Frontal cortex (tissue), 3 donors: ENCODE measurements at regions not wholly inside any gene's neighbourhood (a gene's known extent, or its start where the extent isn't known, plus 50 kb on each side); places are given as distances from the start of the nearest gene placed in this dataset.

Experiments
- DNase-seq, 2 donors: peaks; one replicate each; pipeline ENCODE4 v3.0.0; 2012; ENCODE audit warnings: low spot score in 2 of 2
- FAIRE-seq: peaks from 2 replicates; lab custom pipeline; 2012; peaks lifted over from hg19 to GRCh38; lab: Jason Lieb, UNC
- donor health status: control.
- donor health status: control.
- donor health status: control.

DNA sequence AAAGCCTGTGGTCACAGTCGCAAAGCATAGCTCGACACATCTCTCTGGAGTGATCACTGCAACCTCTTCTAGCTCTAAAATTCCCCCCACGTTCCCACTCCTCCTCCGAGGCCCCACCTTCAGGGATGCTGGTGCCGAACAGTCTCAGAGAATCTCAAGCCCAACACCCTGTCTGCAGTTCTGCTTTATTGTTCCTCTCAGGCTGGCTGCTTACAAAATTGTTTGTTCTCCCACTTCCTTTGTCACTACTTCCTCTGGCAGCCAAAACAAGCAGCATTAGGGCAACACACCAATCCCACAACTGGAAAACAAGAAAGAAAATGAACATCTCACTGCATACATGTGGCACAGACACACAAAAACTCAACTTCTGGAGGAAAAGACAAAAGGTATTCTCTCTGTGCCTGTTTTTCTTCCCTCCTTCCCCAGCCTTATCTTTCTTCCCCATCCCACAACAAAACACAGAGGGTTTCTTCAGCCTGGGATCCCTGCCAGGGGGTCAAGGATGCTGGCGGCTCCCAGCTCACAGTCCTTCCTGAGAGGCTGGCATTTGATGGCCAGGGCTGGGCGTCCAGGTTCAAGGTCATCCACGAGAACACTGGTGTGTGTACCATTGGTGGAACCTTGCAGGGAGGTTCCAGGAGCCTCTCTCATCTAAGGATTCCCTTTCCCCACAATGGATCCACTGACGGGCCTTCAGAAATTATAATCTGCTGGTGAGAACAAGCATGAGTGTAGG lies 108.4 kb downstream of the TMCO5A start:
- no peak for FAIRE-seq

DNA sequence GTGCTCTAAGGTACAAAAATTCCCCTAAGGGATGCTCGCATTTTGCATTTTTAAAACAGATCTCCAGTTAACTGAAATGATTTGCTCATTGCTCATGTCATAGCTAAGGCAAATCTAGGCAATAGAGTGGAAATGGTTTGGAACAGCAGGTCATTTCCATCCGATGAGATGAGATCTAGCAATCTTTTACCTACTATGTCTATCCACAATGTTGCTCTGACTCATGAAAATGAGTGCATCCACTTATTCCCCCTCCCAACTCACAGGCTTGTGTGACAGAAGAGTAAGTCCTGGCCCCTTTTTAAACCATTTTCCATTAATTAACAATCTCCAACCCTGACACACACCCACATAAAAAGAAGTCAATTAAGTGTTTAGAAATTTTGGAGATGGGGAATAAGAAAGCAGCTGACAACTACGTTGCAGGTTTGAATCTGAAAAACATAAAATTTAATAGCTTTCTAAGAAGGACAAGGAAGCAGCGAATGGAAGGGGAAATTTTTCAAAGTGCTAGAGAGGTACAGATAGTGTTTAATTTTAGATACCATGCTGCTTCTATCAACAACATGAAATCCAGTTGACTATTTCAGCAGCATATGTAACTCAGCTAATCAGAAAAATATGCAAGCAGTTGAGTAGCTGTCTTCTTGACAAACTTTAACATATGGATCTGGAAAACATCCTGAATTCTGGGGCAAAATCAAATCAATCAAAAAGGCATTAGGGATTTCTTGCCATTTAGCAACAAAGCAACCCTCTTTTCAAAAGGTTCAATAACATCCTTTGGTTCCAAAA lies 112.0 kb downstream of the TMCO5A start:
- DNase-seq: no peak
- FAIRE-seq: no peak

More for the DNA sequence above, 108.4 kb downstream of the TMCO5A start:
- DNase-seq: no peak

DNA sequence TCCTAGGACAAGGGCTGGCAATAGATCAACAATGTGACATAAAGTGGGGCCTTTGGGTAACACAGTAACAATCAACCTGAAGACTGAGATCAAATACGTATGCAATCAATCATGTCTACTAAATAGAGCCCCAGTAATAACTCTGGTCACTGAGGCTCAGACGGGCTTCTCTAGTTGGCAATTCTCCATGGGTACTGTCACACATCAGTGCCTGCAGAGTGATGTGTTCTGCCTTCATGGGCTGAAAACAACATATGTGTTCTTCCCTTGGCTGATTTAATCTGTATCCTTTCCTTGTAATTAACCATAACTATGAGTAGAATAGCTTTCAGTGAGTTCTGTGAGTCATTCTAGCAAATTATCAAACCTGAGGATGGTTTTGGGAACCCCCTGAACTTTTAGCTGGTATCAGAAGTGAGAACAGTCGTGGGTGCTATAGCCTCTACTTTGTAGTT lies 113.6 kb downstream of the TMCO5A start:
- FAIRE-seq (no peak), DNase-seq (no peak)

DNA sequence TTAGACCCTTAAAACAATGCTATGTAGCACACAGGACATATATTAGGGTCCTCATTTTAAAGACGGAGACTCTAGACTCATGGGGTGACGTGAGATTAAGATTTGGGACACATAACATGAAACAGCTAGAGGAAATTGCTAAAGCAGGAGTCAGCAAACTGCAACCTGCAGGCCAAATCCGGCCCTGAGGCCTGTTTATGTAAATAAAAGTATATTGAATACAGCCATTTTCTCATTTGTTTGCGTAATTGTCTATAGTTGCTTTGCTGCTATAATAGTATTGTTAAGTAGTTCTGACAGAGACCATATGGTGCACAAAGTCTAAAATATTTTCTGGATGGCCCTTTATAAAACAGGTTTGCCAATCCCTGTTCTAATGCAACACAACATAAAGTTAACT lies 115.5 kb downstream of the TMCO5A start:
- no peak for DNase-seq
- FAIRE-seq: no peak

DNA sequence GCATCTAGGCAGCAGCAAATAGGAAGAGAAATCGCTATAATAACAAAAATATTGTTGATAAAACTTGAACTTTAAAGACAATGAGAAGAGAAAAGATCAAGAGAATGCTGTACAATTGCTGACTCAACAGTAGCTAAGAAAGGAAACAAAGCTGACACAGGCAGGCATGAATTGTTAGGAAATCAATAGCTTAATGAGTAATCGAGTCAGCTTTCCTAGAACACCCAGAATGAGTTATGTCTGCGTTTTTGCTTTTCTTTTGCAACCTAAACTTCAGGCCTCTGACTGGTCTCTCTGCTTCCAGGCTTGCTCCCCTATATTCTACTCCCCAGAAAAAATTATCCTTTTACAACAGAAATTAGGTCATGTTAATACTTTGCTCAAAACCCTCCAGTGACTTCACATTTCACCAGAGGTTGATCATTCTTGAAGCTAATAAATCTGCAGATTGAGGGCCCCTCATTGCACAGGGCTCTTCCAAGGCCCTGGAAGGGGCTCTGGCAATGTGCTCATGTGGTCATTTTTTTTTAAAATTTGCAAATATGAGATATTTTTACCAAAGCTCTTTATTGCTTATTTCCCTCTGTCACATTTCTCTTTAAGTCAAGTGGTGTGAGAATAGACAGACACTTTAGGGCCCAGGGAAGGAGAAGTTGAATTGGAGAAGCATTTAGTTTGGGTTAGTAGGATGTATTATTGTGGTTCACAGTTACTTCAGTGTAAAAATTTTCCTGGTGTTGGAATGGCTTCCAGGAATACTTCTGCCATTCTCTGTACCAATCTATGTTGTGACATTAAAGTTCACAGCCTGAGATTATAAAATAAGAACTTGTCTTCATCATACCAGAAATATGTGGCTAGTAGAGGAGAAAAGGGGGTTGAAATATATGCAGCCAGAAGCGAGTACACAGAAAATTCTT lies 116.3 kb downstream of the TMCO5A start:
- DNase-seq (no peak), FAIRE-seq (no peak)

DNA sequence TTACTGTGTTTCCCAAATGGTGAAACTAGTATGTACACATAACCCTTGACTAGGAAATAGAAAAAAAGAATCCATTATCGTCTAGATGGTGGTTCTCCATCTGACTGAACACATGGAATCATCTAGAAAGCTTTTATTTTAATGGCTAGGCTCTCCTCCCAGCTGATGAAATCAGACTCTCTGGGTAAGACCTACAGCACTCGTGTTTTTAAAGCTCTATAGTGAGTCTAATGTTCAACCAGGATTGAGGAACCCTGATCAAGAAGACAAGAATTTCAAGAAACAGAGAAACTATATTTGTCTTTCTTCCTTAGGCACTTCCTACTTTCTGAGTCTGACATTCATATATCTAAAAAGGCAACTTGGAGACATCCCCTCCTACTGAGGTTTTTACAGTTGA lies 118.8 kb downstream of the TMCO5A start:
- FAIRE-seq (no peak), DNase-seq (no peak)

DNA sequence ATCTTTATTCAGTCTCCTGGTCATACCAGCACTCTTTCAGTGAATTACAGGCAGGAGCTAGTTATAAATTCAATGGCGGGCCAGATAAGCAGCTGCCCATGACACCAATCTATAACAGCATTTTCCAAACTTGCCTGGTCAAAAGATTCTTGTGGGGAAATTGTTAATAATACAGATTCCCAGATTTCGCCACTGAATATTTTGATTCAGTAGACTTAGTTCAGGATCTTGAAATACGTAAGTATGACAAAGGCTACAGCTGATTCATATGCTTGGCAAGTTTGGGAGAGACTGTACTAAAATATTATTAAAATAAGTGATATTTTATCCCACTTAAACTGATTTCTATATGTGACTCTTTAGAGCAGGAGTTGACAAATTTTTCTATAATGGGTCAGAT lies 119.3 kb downstream of the TMCO5A start:
- DNase-seq (no peak), FAIRE-seq (no peak)

DNA sequence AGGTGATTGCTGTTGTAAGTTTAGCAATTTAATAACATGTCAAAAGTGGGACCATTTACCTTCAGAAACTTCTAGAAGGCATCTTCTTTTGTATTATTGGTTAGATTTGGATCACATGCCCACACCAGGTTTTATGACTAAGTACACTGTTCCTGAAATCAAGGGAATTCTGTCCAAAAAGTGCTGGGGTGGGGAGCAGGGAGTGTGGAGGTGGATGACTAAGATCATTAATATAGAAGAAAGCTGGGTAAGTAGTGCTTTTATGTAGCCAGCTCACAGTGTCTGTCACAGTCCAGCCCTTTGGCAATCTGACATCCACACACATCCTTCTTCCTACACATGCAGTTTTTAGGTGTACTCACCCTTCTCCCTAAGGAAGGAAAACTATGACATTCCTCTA lies 120.0 kb downstream of the TMCO5A start:
- no peak for DNase-seq
- no peak for FAIRE-seq

DNA sequence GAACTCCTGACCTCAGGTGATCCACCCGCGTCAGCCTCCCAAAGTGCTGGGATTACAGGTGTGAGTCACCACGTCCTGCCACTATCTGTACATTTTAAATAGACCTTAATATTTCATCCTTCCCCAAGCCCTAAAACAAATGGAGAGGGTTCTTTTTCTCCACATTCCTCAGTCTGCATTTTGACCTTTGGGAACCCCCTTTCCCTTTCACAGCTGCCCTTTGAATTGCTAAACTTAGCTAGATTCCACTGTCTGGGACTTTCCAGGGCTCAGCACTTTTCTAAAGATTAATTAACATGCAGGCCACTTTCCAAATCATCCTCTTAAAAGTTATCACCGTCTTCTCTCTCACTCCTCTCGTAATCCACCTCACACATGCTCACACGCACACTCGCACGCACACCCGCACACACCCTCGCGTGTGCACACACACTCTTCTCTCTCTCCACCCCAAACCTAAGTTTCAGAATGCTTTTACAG lies 124.2 kb downstream of the TMCO5A start:
- FAIRE-seq: no peak
- no peak for DNase-seq

DNA sequence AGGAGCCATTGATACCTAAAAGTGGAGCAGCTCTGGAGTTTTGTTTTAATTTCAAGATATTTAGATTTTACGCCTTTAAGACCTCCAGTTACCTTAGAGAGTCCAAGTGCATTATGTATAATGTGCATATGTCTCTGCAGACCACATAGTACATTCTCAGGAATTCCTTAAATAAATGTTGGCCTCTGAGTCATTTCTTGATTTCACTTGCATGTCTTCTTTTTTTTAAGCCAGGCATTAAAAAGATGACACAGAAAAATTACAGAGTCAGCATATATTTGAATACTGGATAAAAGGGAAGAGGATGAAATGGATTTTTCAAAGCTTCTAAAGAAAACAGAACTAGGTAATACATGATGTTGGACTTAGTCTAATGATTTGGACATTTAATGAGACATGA lies 125.2 kb downstream of the TMCO5A start:
- DNase-seq: no peak
- FAIRE-seq: no peak

DNA sequence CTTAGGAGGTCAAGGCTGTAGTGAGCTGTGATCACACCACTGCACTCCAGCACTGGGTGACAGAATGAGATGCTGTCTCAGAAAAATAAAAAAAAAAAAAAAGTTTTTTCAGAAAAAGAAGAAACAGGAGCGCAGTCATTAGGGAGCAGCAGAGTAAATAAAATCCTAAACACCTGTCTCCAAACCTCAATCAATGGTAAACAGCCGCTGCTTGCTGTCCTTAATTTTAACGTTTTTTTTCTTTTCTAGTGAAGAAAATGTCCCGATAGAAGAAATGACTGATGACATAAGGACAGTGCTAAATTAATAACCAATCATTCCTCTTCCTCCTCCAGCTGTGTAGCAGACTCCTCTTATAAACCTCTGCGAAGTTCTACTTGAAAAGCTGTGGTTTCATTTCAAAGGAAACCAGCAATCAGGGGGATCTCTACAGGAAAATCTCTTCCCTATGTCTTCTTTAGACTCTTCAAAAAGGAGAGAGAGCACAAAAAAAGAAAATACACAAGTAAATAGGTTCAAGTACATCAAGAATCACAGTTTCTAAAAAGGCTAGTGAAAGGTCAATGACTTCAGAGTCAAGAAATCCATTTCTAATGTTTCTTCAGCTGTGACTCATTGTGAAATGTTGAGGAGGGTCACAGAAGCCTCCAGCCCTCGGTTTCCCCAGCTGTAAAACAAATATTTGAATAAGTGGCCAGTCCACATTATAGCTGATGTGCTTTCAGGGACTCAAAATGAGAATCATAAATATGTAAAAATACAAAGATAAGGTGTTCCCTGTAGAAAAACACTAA lies 127.6 kb downstream of the TMCO5A start:
- DNase-seq: no peak
- no peak for FAIRE-seq

DNA sequence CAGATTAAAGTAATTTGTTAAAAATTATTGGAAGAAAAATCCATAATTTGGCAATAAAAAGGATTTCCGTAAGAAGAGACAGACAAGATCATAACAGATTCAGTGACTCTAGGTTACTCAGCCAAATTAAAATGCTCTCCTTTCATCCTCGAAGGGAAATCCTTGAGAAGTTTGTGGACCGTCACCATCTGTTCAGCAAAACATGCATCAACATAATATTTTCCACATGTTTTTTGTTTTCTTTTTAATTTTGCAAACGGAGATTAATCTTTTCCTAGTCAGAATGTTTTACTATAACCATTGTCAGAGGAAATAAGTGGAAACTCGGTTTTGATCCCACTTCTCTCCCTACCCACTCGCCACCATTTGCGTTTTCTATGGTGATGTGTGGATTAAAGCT lies 128.3 kb downstream of the TMCO5A start:
- DNase-seq: no peak
- no peak for FAIRE-seq

DNA sequence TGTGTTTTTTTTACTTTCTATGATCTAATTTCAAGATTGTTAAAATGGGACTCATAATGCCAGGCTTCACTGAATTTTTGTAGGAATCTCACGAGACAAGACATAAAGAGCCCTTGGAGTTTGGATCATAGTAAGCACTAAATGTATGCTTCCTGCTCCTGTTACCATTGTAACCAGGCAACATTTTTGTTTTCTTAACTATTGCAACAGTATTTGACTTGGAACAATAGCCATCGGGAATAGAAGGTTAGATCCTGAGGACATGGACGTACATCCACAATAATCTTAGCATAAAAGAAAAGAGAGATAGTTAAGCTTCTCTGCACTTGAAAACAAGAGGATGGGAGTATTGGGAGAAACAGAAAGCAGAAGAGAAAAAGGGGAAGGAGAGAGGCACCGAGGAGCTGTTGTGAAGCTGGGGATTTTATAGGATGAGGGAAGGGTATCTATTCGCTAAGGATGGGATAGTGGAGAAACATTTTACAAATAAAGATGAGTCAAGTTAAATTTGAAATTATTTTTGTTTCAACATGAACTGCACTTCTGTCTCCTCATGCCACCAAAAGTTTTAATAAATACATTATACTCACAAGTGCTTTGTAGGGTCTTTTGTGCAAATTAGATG lies 131.4 kb downstream of the TMCO5A start:
- FAIRE-seq: no peak
- no peak for DNase-seq

DNA sequence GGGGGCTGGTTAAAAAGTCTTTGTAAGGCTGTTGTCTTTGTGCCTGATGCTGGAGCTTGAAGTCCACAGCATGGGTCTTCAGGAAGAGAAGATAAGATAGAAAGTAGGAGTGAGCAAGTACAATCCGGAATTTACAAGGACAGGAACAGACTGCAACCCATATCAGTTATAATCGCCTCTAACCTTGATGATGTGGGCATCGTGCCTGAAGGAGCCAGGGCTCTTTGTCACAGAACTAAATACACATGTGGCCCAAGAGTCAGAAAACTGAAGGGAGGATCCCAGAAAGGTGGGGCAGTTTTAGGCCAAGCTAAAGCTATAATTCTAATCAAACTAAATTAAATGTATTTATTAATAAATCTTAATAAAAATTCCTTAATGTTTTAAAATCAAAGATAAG lies 132.2 kb downstream of the TMCO5A start:
- no peak for FAIRE-seq
- no peak for DNase-seq

DNA sequence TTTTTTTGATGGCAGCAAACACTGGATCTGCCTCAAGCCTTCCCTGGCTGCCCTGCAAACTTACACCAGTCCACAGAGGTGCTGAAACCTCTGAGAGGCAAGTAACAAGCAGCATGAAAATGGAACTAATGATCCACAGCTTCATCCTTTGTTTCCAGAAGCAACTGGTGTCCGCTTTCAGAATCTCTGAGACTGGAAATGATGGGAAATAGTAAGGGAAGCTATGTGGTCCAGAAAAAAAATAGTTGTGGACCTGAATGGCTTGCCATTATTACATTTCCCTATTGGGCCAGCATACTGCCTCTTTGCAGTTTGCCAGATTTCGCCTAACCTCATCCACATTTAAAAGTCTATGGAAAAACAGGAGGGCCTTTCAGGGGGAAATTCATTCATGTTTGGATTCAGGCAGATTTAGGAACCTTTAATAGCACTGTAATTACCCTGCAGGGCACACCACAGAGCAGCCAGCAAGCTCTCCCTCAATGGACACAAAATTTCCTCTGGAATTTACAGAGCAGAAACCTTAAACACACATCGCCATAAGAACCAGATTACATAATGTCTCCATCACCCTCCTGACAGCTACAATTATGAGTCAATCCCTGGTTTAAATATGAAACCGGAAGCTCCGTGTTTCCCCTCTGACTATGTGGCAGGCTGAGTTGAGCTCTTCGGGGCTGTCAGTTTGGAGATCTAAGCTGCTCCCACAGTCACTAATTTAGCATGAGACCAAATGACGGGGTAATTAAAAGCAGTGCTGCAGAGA lies 134.4 kb downstream of the TMCO5A start:
- FAIRE-seq: no peak
- DNase-seq: peak; percentile 16 to 35

DNA sequence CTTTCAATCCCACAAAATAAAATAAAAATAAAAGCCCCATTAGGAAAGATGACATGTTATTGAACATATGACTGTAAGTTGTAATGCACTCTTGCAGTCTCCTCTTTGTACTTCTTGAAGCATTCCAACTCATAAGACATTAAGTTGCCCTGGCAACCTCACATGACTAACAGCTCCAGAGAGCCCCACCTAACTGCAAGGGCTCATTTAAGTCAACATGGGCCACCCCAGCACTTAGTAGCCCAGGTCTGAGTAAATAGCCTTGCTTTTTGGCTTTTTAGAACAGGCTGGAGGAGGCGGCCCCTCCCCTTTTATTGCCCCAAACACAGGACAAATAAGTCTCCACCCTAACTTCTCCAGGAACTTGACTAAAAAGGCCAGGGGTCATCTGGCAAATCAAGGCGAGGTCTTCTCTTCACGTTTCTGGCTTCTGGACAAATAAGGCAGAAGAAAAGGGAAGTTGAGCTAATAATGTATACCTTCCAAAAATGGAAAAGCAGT lies 135.1 kb downstream of the TMCO5A start:
- FAIRE-seq (no peak), DNase-seq (peak in 1 of 2 donors; percentile 18)

DNA sequence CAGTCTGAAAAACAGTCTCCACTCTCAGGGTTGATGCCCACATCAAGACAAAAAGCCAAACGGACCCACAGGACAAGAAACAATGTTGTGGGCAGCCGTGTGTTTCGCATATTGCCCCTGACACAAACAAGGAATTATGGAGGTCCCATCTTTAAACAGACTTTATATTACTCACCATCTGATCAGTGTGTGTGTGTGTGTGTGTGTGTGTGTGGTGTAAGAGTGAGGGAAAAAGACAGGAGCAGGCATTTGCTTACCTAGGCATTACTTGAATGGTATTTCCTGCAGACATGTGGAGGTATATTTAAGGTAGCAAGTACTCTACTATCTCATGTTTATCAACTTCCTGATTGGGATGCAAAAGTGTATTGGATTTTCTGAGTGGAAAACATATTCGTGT lies 136.3 kb downstream of the TMCO5A start:
- FAIRE-seq: no peak
- DNase-seq: no peak
